GM18511 (cell line): ENCODE measurements at regions not wholly inside any gene's neighbourhood (a gene's known extent, or its start where the extent isn't known, plus 50 kb on each side); places are given as distances from the start of the nearest gene placed in this dataset.
"Not testable (repeated sequence)": the region's sequence is repeated elsewhere in the genome, so short reads cannot be mapped to it uniquely, and the experiment has no call there.

ENCODE experiments used
- ATAC-seq: cut with Tn5 transposase; IDR thresholded peaks from one replicate; pipeline ENCODE4 v1.9.1; 2021; ENCODE audit warnings: mild to moderate bottlenecking, moderate library complexity; ENCODE audit not compliant: unreplicated experiment

DNA sequence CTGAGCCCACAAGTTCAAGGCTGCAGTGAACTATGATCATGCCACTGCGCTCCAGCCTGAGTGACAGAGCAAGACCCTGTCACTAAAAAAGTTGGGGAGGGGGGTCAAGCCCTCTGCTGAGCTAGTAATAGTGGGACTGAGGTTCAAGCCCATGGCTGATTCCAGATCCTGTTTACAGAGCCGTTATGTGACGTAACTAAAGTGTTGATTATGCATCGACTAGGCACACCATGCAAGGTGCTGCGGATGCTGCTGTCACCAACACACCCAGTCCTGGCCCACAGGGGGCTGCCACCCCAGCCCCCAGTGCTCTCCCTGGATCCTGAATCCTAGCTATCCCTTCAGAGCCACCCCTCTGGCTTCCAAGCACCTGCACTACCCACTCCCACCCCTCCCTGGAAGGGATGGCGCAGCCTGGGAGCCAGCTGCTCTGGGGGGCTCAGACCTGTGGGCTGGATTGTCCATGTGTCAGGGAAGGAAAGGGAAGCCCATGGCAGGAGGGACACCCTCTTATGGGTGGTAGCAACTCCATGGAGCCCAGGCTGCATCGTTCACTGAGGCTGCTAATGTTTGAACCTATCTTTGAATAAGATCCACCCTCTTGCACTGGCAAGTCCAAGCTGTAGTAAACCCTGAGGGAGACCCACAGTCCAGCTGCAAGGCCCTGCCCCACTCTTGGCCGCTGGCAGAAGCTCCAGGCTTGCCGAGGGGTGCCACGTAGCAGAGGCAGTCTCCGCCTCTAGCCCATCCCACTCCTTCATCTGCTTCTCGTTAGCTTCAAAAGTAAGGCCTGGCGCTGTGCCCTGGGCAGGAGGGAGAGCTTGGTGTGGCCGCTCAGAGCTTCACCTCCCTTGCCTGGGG, 95.0 kb downstream of the SNX5 start:
- no peak for ATAC-seq

DNA sequence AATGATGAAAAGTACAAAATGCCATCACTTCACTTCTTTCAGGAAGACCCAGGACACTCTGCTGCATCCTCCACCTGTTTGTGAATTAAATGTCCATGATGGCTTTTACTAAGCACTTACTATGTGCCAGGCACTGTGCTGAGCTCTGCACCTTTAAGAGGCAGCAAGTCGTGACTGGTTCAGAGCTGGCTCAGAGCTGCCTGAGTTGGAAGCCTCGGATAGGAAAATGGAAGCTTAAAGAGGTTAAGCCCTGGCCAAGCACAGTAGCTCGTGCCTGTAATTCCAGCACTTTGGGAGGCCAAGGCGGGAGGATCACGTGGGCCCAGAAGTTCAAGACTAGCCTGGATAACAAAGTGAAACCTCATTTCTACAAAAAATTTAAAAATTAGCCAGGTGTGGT, 95.6 kb downstream of the SNX5 start:
- ATAC-seq: no peak

DNA sequence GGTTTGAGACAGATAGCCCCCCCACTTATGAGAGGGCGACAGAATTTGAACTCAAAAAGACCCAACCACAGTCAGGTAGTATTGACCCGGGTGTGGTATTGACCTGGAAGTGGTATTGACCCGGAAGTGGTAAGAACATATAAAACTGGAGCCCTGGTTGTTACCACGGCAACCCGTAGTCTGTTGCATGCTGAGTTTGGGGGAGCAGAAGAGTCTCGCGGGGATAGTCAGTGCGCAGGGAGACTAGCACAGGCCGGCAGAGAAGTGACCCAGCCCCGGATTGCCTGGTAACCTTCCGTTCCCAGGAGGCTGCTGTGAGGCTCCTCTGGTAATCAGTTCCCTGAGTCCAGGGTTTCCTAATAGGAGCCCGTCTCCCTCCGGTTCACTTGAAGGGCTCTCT, 96.2 kb downstream of the SNX5 start:
- ATAC-seq: no peak

DNA sequence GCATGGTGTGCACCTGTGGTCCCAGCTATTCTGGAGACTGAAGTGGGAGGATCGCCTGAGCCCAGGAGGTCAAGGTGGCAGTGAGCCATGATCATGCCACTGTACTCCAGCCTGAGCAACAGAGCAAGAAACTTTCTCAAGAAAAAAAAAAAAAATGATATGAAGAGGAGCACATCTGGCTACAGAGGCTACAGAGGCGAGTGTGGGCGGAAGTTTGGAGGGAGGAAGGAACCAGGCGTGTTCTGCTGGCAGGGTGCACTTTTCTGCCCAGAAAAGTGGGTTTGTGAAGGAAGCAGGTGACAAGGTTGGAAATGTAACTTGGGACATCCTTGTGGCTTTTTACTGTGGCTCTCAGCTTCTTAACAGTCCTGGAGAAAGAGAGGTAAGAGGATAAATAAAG, 96.7 kb downstream of the SNX5 start:
- no peak for ATAC-seq

DNA sequence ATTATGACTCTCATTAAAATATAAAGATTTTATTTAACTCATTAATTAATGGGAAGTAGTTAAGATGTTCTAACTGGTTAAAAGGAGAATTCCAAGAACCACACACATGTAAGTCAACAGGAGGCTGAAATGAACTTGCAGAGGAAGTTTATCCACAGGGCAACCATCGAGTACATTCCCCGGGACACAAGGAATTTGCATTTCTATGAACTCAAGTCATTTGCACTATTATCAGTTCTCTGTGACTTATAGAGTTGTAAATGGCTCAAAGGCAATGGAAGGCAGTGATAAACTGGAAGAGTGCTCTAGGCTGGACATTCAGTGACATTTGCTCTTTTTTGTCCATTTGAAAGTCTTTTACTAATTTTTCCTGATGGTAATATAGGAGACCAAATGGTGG, 97.4 kb downstream of the SNX5 start:
- no peak for ATAC-seq

DNA sequence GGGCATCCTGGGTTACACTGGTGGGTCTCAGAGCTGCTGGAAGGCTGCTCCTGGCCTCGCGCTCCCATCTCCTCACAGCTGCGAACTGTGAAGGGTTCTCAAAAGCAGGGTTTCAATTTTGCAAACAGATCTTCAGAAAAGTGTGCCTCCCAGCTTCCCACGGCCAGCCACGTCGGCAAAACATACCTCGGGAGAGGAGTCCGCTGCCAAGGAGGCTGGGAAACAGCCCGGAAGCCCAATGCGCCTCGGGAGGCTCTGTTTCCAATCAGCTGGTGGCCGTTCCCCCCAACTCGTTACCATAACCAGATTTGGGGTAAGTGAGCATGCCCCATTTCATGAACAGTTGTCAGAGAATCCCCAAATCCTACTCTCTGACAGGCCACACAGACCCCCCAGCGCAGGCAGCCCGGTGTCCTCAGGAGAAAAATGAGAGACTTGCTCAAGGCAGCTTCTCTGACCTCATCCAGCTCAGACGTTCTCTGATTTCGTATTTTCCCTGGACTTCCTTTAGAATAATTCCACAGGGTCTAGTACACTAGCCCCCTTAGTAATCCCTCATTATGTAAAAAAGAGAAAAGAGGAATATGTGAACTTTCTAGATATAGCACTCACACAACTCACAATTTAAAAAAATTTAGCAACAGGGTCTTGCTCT, 98.4 kb downstream of the SNX5 start:
- no peak for ATAC-seq

DNA sequence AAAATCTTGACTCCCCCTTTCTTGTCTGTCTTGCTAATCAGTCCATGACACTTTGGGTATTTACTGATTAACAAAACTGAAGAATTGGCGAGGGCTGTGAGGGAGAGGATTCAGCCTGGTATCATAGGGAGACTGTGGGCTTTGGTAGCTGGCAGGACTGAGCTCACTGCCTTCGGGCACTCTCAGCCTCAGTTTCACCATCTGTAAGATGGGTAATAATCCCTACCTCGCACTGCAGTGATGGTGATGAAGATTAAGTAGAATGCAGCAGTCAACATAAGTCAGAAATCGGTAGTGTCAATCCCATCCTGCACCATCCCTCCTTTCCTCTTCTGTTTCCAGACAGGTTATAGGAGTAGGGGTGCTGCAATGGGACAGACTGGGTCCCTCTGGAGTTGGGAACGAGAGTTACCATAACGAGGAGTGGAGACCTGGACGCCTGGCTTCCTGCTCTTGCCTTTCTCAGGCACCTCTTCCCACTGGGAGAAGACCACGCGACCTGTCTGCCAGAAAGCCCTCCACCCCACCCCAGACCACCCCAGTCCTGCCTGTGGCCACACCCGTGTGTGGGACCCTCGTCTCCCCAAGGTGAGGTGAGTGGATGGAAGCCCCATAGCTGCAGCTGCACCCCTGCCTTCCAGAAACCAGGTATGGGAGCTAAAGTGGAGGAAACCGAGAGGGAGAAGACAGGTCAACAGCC, 99.1 kb downstream of the SNX5 start:
- ATAC-seq: no peak

DNA sequence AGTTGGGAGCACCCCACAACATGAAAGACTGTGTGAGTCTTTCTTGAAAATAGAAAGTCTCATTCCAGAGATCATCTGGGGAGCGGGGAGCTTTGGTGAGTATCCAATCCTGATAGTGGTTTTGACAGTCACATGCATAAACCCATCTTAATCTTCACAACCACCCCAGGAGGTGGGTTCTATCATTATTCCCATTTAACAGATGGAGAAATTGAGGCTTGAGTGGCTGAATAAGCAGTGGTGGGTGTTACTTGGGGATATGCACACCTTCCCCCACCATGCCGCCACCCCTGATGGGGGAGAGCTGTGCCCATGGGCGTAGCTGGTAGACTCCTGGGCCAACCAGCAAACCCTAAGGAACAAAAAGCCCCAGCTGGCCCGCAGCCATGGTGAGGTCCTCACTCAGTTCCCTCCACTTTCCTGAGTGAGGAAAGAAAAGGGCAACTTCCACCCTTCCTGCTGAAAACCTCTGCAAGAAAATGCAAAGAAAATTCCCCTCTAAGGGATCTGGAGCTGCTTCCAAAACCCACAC, 99.8 kb downstream of the SNX5 start:
- ATAC-seq: no peak

DNA sequence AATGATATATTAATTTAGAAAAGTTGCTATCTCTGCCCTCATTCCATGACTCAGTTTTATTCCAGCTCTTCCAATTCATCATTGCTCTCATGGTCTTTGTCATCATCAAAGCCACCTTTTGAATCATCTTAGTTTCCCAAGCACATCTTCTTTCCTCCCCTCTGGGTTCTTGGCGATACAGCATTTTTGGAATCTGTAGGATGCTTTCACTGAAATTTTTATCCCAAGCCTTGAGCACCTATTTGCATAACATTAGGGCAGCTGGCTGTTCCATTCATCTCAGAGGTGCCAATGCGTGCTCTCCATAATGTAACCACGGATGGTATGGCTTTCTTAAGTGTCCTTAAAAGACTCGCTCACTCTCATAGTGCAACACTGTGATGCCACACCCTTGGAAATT, 100.4 kb downstream of the SNX5 start:
- ATAC-seq: no peak

DNA sequence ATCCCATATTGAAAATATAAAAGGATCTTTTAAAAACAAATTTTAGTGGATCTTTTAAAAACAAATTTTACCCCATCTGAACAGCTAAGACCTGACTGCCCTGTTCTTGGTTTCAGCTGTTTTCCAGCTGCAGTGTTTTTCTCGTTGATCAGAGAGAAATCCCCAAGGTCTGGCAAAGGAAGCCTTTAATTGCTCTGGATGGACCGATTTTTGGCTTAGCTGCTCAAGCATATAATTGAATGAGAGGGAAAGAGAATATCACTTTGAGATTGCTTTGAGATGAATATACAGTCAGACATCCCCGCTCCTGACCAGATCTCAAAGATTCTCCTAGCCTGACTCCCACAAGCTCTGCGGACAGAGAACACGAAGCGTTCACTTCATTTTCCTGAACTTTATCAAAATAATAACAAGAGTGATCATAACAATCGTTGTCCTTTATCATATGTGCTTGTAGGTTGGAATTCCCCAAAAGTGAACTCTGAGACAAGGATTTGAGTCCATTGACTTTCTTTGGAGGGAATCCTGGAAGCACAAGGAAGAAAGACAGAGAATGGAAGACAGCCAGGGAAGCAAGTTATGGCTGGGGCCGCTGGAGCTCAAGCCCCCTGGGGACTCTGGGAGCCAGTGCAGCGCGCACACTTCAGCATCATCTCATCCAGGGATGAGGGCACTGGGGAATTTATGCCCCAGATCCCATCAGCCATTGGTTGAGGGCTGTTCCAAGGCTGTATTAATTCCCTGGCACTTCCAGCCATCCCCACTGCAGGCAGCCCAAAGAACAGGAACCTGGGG, 101.3 kb downstream of the SNX5 start:
- no peak for ATAC-seq

DNA sequence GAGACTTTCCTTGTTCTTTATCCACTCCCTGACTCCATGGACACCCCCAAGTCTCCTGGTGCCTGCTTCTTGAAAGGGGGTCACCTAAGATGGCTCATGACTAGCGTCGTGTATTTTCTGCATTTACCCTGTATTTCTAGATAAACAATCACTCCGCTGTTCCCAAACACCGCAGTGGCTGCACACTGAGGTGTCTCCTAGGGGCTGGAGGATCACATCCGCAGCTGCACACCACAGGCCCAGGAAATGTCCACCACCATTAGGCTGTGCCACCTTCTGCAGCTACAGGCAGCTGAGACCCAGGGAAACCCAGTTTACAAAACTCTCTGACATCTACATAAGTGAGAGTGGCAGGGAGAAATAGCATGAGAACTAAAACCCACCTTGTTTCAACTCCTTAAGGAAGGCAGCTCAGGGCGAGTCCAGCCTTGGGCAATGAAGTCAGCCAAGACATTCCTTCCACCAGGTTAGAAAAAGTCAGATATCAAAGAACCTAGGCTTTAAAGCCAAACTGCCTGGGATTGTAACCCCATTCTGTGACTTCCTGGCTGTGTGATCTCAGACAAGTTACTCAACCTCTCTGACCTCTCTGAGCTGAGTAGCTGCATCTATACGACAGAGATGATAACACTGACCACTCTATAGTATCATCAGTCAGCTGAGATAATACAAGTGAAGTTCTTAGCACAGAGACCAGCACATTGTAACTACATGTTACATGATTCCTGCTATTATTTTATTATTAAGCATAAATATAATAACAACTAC, 102.2 kb downstream of the SNX5 start:
- no peak for ATAC-seq

DNA sequence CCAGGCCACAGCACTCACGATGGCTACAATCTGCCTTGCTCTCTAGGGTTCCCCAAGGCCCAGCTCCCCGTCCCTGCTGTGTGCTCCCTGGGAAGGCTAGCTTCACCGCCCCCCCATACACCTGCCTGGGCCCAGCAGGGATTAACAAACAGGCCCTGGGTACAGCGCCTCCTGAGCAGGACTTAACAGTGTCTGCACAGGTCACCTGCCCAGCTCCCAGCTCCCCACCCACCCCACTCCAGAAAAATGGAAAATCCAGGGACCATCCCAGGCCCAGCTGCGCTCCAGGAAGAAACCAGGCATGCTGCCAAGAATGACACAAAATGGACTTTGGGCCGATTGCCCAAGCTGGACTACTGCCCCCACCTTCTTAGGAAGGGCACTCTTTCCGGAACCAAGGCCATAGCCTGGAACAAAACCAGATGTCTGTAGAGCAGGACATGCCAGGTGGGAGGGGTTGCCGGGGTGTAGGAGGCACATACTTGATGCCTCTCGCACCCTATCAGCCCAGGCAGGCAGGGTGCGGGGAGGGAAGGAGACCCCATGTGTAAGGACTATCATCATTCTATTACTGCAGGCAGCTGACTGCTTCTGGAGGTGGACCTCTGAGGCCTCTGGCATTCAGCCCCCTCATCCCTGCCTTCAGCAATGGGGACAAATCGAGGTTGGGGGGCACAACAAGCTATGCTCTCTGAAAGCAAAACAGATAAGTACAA, 104.9 kb downstream of the SNX5 start:
- no peak for ATAC-seq

DNA sequence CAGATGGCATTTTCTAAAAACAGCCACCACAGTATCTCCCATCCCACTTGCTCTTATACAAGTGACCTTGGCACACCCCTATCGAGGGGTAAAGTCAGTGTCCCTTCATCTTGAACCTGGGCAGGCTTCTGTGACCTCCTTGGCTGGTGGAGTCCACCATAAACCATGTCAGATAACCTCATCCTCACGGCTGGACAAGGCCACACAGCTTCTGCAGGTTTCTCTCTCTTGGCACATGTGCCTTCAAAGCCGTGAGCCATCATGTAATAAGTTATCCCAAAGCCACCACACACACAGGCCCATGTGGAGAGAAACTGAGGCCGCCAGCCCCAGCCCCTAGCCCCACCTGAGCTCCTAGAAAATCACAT, 105.4 kb downstream of the SNX5 start:
- no peak for ATAC-seq

DNA sequence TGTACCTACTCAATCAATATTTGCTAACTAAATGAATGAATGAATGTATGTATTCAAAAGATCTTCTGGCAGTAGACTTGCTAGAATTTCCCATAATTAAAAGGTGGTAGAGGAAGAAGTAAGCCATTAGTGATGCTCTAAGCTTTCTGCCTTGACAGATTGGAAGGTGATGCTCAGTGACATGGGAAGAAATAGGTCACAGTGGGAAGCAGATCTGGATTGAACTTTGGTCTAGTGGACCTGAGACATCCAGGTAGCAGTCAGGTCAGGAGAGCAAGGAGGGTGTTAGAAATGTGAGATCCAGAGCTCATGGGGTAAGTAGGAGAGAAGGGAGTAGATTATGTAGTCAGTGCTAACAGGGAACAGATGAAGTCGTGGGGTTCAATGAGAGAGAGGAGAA, 106.4 kb downstream of the SNX5 start:
- ATAC-seq: no peak

DNA sequence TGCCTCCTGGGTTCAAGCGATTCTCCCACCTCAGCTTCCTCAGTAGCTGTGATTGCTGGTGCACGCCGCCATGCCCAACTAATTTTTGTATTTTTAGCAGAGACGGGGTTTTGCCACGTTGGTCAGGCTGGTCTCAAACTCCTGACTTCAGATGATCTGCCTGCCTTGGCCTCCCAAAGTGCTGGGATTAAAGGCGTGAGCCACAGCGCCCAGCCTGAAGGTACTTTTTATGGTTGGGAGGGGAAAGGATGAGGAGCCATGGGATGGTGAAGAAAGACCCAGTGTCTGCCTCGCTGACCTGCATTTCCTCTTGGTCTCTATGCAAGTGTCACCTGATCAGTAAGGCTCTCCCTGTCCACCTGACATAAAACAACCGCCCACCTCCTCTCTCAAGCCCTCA, 107.0 kb downstream of the SNX5 start:
- ATAC-seq: not testable (repeated sequence)

DNA sequence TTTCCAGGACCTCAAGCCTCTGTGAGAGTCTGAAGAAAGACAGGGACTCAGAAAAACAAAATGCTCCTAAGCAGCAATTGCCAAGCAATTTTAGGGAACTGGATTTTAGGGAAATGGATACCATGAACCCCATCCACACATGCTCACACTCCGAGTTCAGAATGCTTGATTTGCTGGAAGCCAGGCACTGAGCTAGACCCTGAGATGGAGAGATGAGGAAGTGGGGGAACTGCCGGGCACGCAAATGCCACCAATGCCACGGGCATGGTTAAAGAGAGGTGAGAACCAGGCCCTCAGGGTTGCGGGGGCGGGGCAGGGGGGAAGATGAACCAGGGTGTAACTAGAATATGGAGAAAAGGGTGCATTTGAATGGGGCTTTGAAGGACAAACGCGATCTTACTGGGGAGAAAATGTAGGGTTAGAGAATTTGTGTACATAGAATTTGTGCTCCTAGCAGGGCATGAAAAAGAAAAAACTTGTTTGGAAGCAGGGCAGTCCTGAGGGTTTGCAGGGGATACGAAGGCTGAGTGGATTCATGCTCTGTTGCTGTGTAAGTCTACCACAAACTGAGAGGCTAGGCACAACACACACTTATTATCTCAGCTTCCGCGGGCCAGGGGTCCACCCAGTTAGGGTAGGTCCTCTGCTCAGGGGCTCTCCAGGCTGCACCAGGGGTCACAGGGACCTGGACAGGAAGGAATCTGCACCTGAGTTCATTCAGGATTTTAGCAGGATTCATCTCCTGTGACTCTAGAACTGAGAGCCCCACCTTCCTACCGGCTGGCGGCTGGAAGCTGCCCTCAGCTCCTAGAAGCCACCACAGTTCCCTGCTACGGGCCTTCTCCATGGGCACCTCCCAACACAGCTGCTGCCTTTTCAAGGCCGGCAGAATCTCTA, 108.0 kb downstream of the SNX5 start:
- ATAC-seq: no peak

DNA sequence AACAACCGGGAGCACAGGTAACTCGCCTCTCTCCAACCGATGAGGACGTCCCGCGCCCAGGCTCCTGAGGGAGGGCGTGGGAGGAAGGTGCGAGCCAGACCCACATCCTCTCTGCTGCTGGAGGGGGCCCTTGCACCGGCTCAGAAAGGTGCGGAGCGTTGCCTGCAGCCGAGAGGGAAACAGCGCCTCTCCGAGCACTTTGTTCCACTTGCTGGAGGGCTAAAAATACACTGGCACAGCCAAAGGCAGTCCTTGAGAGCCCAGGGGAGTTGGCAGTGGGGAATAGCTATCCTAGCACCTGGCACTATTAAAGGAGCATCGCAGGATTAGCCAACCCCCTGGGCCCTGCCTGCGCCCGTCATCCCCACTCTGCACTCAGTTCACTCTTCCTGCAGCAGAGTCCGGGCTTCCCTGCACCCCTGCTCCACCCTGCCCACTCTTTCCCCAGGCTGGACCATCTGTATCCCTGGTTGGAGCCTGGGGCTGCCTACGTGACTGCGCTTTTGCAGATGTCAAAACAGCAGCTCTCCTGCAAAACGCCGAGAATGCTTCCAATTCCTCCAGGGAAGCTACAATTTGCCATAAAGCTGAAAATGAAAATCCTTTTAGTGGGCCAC, 108.9 kb downstream of the SNX5 start:
- ATAC-seq: peak; percentile 41

DNA sequence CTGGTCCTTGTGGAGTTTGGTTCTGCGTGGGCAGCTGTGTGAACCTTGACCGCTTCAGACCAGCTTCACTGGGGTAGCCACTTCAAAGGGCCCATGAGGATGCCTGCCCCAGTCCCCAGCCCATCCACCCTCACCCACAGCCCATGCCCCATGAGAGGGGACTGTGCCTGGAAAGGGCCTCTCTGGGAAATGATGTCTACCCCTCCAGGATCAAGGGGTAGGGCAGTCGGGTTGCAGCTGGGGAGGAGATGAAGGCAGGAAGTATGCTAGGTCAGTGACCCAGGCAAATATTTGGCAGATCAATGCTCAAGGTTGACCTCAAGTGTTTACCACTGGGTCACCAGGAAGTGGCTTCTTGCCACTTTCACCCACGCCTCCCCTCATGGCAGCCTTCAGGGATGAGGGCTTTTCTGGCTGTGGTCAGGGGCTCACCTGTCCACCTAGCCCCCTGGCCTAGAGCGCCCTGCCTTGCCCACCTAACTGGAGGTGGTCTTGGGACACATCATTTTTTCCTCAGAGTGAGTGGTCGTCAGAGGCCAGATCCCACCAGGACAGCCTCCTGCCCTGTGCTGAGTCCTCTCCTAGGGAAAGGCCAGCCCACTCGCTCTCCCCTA, 109.5 kb downstream of the SNX5 start:
- peak; percentile 63 for ATAC-seq
